Fibroblast of pulmonary artery (primary cell): ENCODE measurements at regions not wholly inside any gene's neighbourhood (a gene's known extent, or its start where the extent isn't known, plus 50 kb on each side); places are given as distances from the start of the nearest gene placed in this dataset.

ENCODE experiments used
- DNase-seq: peaks from one replicate; pipeline ENCODE4 v3.0.0-alpha.2; 2010; ENCODE audit warnings: low read depth
- H3K4me3 ChIP-seq: replicated peaks from 2 replicates; pipeline ENCODE4 v1.5.1; 2011; ENCODE audit warnings: low read depth, mild to moderate bottlenecking, control low read depth, low read length, moderate library complexity
- CTCF ChIP-seq: IDR thresholded peaks from 2 replicates; pipeline ENCODE4 v1.5.1; 2011; ENCODE audit warnings: mild to moderate bottlenecking, control low read depth, low read length, inconsistent platforms; ENCODE audit errors: missing control alignments

GRCh38 chr2:234723400-234723799 lies 226.5 kb upstream of the ARL4C start:
- no peak overlapping the region for H3K4me3 ChIP-seq
- DNase-seq: no peak
- TF ChIP-seq CTCF: no peak

GRCh38 chr2:234722176-234722575 lies 225.3 kb upstream of the ARL4C start:
- peak; percentile 64 for DNase-seq
- no peak overlapping the region for H3K4me3 ChIP-seq
- TF ChIP-seq CTCF: no peak

- DNase-seq: no peak
- H3K4me3 ChIP-seq: no peak overlapping the region
- no peak for TF ChIP-seq CTCF
These were observed 222.3 kb upstream of the ARL4C start for GRCh38 chr2:234719116-234719716.

GRCh38 chr2:234716271-234716670 lies 219.4 kb upstream of the ARL4C start:
- DNase-seq: no peak
- TF ChIP-seq CTCF: no peak
- H3K4me3 ChIP-seq: no peak overlapping the region

GRCh38 chr2:234715671-234716250 lies 218.9 kb upstream of the ARL4C start:
- no peak for DNase-seq
- no peak for TF ChIP-seq CTCF
- H3K4me3 ChIP-seq: no peak overlapping the region

- H3K4me3 ChIP-seq: no peak overlapping the region
- TF ChIP-seq CTCF: no peak
- DNase-seq: no peak
These were observed 217.8 kb upstream of the ARL4C start for GRCh38 chr2:234714711-234715110.

- no peak overlapping the region for H3K4me3 ChIP-seq
- DNase-seq: no peak
- no peak for TF ChIP-seq CTCF
These were observed 215.6 kb upstream of the ARL4C start for GRCh38 chr2:234712421-234712935.
